Natural killer cell (primary cell): ENCODE measurements at regions not wholly inside any gene's neighbourhood (a gene's known extent, or its start where the extent isn't known, plus 50 kb on each side); places are given as distances from the start of the nearest gene placed in this dataset.
"Not testable (repeated sequence)": the region's sequence is repeated elsewhere in the genome, so short reads cannot be mapped to it uniquely, and the experiment has no call there.

ENCODE experiments used
- ATAC-seq, 3 donors: fragments of 150-1000 bp in 2 of 3; fragments of 200-7000 bp in 1 of 3; cut with Tn5 transposase; 1 replicate in 1 of 3; 2 replicates in 2 of 3; pipeline ENCODE4 v1.10.0; 2021; ENCODE audit warnings: mild to moderate bottlenecking in 2 of 3, moderate library complexity in 2 of 3
- DNase-seq, 2 donors: peaks; one replicate each; pipeline versions ENCODE4 v3.0.0 to v3.0.0-alpha.2; 2013 to 2021; ENCODE audit warnings: mixed read lengths in 1 of 2
- H3K27ac ChIP-seq: one replicate; pipeline ENCODE4 v1.5.1; 2013; ENCODE audit warnings: mild to moderate bottlenecking, low read length
- H3K27me3 ChIP-seq: one replicate; pipeline ENCODE4 v1.6.1; 2013; ENCODE audit warnings: low read length; ENCODE audit not compliant: control insufficient read depth, insufficient read depth
- H3K36me3 ChIP-seq: one replicate; pipeline ENCODE4 v1.6.1; 2013; ENCODE audit warnings: low read length; ENCODE audit not compliant: control insufficient read depth, insufficient read depth
- H3K4me1 ChIP-seq: one replicate; pipeline ENCODE4 v1.6.1; 2013; ENCODE audit warnings: low read length; ENCODE audit not compliant: control insufficient read depth, insufficient read depth
- H3K4me3 ChIP-seq: one replicate; pipeline ENCODE4 v1.5.1; 2013; ENCODE audit warnings: low read length
- H3K9me3 ChIP-seq: one replicate; pipeline ENCODE4 v1.6.1; 2013; ENCODE audit warnings: low read length; ENCODE audit not compliant: control insufficient read depth, insufficient read depth
- H3K27ac Mint-ChIP-seq, 2 donors: one replicate each; pipeline ENCODE4 v1.8.0; 2022; ENCODE audit warnings: mild to moderate bottlenecking in 2 of 2, mixed read lengths in 2 of 2, moderate library complexity in 1 of 2
- H3K27me3 Mint-ChIP-seq, 2 donors: one replicate each; pipeline ENCODE4 v1.8.0; 2022; ENCODE audit warnings: low read depth in 2 of 2, mixed read lengths in 2 of 2
- H3K36me3 Mint-ChIP-seq: one replicate; pipeline ENCODE4 v1.8.0; 2022; ENCODE audit warnings: mixed read lengths
- H3K4me1 Mint-ChIP-seq, 2 donors: one replicate each; pipeline ENCODE4 v1.8.0; 2022; ENCODE audit warnings: mixed read lengths in 2 of 2
- H3K4me3 Mint-ChIP-seq: one replicate; pipeline ENCODE4 v1.8.0; 2022; ENCODE audit warnings: mild to moderate bottlenecking, moderate library complexity, mixed read lengths
- H3K9me3 Mint-ChIP-seq, 2 donors: one replicate each; pipeline ENCODE4 v1.8.0; 2022; ENCODE audit warnings: mixed read lengths in 2 of 2
- CTCF ChIP-seq: fragments of 200-600 bp; IDR thresholded peaks from one replicate; pipeline ENCODE4 v1.8.0; 2022; ENCODE audit warnings: antibody characterized with exemption
- WGBS: methylation state at CpG from one replicate; pipeline ENCODE4 v1.1.7; 2013; ENCODE audit warnings: missing lambda C conversion rate; ENCODE audit not compliant: insufficient coverage; 5-methylcytosine and 5-hydroxymethylcytosine counted together
- intact Hi-C: fragments of 100-400 bp; cut with micrococcal nuclease; formaldehyde crosslinking; loops from one replicate; pipeline ENCODE4 v1.14.2; 2022

- DNase-seq: no peak
- H3K27me3 Mint-ChIP-seq: peaks cover 0 to 6% of the 10 kb centered on the region in 2 donors
- no peaks in the 10 kb centered on the region for H3K9me3 ChIP-seq
Measured at GRCh38 chr7:112985377-112985987, 101.1 kb downstream of the GPR85 start.

DNA sequence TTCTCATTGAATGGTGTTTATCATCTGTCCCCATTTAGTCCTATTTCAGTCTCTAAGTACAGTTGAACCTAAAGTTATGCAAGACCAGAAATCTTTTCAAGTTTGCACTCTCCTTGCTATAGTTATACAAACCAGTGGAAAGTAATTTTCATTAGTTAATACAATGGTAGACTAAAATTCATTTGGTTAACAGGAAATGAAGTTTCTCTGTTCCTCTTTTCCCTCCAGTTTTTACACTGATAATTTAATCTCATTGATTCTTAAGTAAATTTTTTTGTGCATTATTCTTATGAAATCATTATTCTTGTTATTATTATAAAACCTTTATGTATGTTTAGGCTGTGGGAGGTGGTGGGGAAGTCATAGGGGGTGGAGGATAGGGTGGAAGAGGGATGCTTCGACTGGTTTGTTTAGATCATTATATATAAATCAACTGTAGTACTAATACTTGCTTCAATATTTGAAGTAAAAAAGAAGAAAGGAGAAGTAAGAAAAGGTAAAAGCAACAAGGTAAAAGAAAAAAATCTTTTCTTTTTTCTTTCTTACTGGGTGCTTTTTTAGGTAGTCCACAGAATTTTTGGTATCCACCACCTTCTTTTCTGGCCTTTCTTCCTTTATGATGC, 104.1 kb downstream of the GPR85 start:
- no peaks in the 10 kb centered on the region for H3K9me3 ChIP-seq
- H3K4me3 Mint-ChIP-seq: no peak overlapping the region
- H3K36me3 ChIP-seq: no peaks in the 10 kb centered on the region
- peaks cover 0 to 2% of the 10 kb centered on the region in 2 donors for H3K9me3 Mint-ChIP-seq
- DNase-seq (no peak), ATAC-seq (no peak)
- no peaks in the 10 kb centered on the region for H3K4me1 Mint-ChIP-seq
- no peaks in the 10 kb centered on the region for H3K36me3 Mint-ChIP-seq
- H3K27ac Mint-ChIP-seq: no peak overlapping the region
- no peaks in the 10 kb centered on the region for H3K27me3 ChIP-seq
- no peak for TF ChIP-seq CTCF
- no peak overlapping the region for H3K27ac ChIP-seq
- peaks cover 0 to 6% of the 10 kb centered on the region in 2 donors for H3K27me3 Mint-ChIP-seq
- no peak overlapping the region for H3K4me3 ChIP-seq
- no CpG with 5 or more reads among the region's 1 CpG for WGBS
- no peaks in the 10 kb centered on the region for H3K4me1 ChIP-seq
- intact Hi-C loops: no loop called here

More at GRCh38 chr7:112985377-112985987, 101.1 kb downstream of the GPR85 start:
- ATAC-seq: no peak
- no peak for TF ChIP-seq CTCF
- H3K27ac Mint-ChIP-seq: no peak overlapping the region
- no peak overlapping the region for H3K4me3 Mint-ChIP-seq
- H3K4me1 Mint-ChIP-seq: no peaks in the 10 kb centered on the region
- H3K4me3 ChIP-seq: no peak overlapping the region
- no peaks in the 10 kb centered on the region for H3K27me3 ChIP-seq
- no peaks in the 10 kb centered on the region for H3K36me3 Mint-ChIP-seq
- H3K4me1 ChIP-seq: no peaks in the 10 kb centered on the region
- H3K27ac ChIP-seq: no peak overlapping the region
- 70% methylated on average over 9 of the region's 9 CpGs for WGBS
- H3K36me3 ChIP-seq: no peaks in the 10 kb centered on the region
- intact Hi-C loops: no loop called here
- H3K9me3 Mint-ChIP-seq: peaks cover 0 to 2% of the 10 kb centered on the region in 2 donors

GRCh38 chr7:112981966-112982365, 104.7 kb downstream of the GPR85 start:
- no peaks in the 10 kb centered on the region for H3K4me1 ChIP-seq
- H3K27ac Mint-ChIP-seq: no peak overlapping the region
- DNase-seq (no peak), ATAC-seq (no peak)
- peaks cover 0 to 6% of the 10 kb centered on the region in 2 donors for H3K27me3 Mint-ChIP-seq
- H3K4me3 ChIP-seq: no peak overlapping the region
- no peak overlapping the region for H3K27ac ChIP-seq
- no peaks in the 10 kb centered on the region for H3K27me3 ChIP-seq
- H3K36me3 ChIP-seq: no peaks in the 10 kb centered on the region
- TF ChIP-seq CTCF: no peak
- intact Hi-C loops: no loop called here
- peaks cover 0 to 2% of the 10 kb centered on the region in 2 donors for H3K9me3 Mint-ChIP-seq
- no peak overlapping the region for H3K4me3 Mint-ChIP-seq
- H3K36me3 Mint-ChIP-seq: no peaks in the 10 kb centered on the region
- no peaks in the 10 kb centered on the region for H3K9me3 ChIP-seq
- H3K4me1 Mint-ChIP-seq: no peaks in the 10 kb centered on the region
- no CpG with 5 or more reads among the region's 1 CpG for WGBS

DNA sequence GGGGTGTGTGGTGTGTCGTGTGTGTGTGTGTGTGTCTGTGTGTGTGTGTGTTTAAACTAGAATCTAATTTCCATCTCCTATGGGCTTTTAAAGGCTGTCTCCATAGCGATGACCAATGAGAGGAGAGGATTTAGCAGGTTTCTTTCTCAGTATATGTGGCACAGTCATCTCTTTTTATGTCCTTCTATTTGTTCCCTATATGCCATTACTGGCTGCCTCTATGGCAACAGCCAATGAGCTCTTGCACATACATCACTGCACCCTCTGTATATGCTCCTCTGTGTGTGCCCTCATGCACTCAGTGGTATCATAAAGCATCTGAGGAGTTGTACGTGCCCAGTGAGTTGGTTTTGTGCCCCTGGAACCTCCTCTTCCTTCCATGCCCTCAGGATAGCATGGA, 107.6 kb downstream of the GPR85 start:
- H3K27me3 ChIP-seq, H3K4me1 Mint-ChIP-seq, H3K4me1 ChIP-seq, H3K27ac ChIP-seq, H3K36me3 ChIP-seq, H3K27me3 Mint-ChIP-seq, H3K9me3 ChIP-seq, H3K27ac Mint-ChIP-seq, ATAC-seq, intact Hi-C loops, H3K9me3 Mint-ChIP-seq, H3K4me3 ChIP-seq, H3K36me3 Mint-ChIP-seq, H3K4me3 Mint-ChIP-seq, DNase-seq: not testable (repeated sequence)
- WGBS: 71% methylated on average over 1 of the region's 3 CpGs

- H3K27ac ChIP-seq, H3K4me1 ChIP-seq, H3K9me3 Mint-ChIP-seq, H3K36me3 ChIP-seq, H3K27me3 ChIP-seq, H3K9me3 ChIP-seq, ATAC-seq, H3K4me1 Mint-ChIP-seq, intact Hi-C loops, DNase-seq, H3K27ac Mint-ChIP-seq, H3K36me3 Mint-ChIP-seq, H3K4me3 ChIP-seq, H3K4me3 Mint-ChIP-seq: not testable (repeated sequence)
- H3K27me3 Mint-ChIP-seq: peaks cover 0 to 11% of the 10 kb centered on the region in 2 donors
- no CpG with 5 or more reads among the region's 8 CpGs for WGBS
Measured at GRCh38 chr7:112977244-112977955, 109.2 kb downstream of the GPR85 start.
